Kidney epithelial cell (primary cell): ENCODE measurements at regions not wholly inside any gene's neighbourhood (a gene's known extent, or its start where the extent isn't known, plus 50 kb on each side); places are given as distances from the start of the nearest gene placed in this dataset.

Experiments used
- DNase-seq: peaks from one replicate; pipeline ENCODE4 v3.0.0-alpha.2; 2010; ENCODE audit warnings: low read depth
- H3K27me3 ChIP-seq: 2 replicates; pipeline ENCODE4 v1.6.0; 2011; ENCODE audit warnings: low read length; ENCODE audit not compliant: control insufficient read depth, insufficient read depth
- H3K36me3 ChIP-seq: 2 replicates; pipeline ENCODE4 v1.5.1; 2011; ENCODE audit warnings: low read length; ENCODE audit not compliant: control insufficient read depth, insufficient read depth
- H3K4me3 ChIP-seq: 2 replicates; pipeline ENCODE4 v1.5.1; 2011; ENCODE audit warnings: low read depth, mild to moderate bottlenecking, control low read depth, low read length
- CTCF ChIP-seq: IDR thresholded peaks from 2 replicates; pipeline ENCODE4 v1.5.1; 2011; ENCODE audit warnings: mild to moderate bottlenecking, moderate library complexity, low read length, control low read depth, inconsistent platforms; ENCODE audit not compliant: insufficient read depth, poor library complexity, severe bottlenecking

- no peak for TF ChIP-seq CTCF
- Histone ChIP-seq H3K36me3 (no peaks in the 10 kb centered on the region), H3K27me3 (no peaks in the 10 kb centered on the region), H3K4me3 (no peak overlapping the region)
- no peak for DNase-seq
These were observed 561.3 kb downstream of the FGF9 start for GRCh38 chr13:22232186-22232585.

DNA sequence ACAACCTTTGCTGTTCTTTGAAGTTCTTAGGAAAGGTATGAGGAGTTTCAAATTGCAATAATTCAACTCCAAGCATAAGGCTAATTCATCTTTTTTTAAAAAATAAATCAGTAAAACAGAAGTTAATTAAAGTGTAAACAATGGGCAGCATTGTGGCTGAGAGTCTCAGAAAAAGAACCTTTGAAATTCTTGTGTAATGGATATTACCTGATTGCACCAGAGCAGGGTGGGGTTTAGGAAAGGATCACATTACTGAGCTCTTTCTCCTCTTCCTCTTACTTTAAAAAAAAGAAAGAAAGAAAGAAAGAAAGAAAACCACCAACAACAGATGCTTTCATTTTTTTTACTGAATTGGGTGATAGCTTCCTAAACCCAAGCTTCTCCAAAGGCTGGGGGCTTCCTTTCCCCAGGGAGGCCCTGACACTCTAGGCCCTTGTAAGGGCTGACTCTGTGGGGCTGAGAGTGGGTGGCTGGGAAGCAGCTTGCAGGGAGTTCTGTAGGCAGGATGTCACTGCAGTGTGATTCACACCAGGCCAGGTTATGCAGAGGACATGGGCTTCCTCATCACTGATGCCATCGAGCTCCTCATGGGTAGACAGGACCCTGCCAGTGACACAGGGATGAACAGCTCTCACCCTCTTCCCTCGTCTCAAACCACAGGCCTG is 564.5 kb downstream of the FGF9 start:
- DNase-seq = no peak
- no peak overlapping the region for H3K4me3 ChIP-seq
- no peaks in the 10 kb centered on the region for H3K36me3 ChIP-seq
- TF ChIP-seq CTCF = no peak
- H3K27me3 ChIP-seq = no peaks in the 10 kb centered on the region

DNA sequence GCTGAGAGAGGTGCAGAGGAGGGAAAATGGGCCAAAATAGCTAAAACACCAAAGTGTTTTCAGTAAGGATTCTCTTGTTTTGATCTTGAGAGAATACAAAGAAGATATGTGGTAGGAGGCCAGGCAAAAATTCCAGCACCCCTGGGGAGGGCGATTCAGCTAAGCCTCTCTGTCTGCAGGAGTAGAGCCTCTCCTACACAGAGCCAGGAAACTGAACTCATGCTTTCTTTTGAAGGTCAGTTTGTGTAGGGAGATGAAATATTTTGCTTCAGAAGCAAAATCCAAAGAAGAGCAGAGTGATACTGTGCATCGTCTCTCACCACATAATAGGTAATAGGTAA is 565.0 kb downstream of the FGF9 start:
- TF ChIP-seq CTCF = no peak
- Histone ChIP-seq H3K4me3 (no peak overlapping the region), H3K27me3 (no peaks in the 10 kb centered on the region), H3K36me3 (no peaks in the 10 kb centered on the region)
- DNase-seq = no peak

DNA sequence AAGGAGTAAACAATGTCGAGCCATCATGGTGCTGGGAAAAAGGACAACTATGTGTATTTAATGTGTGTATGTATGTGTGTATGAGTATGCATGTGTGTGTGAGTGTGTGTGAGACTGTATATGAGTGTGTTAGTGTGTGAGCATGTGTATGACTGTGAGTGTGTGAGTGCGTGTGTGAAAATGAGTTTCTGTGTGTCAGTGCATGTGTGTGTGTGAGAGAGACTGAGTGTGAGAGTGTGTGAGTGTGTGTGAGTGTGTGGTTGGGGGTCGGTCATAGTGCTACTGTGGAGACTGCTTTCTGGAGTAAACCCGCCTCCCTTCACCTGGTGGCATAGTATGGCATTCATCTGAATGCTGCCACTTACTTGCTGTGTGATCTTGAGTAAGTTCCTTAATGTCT is 567.4 kb downstream of the FGF9 start:
- no peaks in the 10 kb centered on the region for H3K36me3 ChIP-seq
- H3K27me3 ChIP-seq = no peaks in the 10 kb centered on the region
- H3K4me3 ChIP-seq = no peak overlapping the region
- DNase-seq = no peak
- TF ChIP-seq CTCF = no peak

DNA sequence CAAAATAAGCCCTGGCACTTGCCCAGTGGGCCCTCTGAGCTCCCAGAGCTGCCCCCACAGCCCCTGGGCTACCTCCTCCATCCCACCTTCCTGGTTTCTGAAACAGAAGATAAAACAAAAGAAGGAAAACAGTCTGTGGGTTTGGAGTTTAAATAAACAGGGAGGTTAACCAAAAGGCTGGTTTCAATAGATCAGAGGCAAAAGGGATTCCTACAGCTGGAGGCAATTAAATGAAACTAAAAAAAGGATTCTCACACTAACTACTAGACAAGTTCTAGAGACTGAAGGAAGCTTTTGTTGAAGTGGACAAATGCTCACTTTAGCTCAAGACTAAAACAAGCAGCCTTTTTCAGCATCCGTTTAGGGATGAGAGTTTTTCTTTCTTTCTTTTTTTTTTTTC is 569.8 kb downstream of the FGF9 start:
- no peaks in the 10 kb centered on the region for H3K36me3 ChIP-seq
- no peak for TF ChIP-seq CTCF
- no peak for DNase-seq
- no peaks in the 10 kb centered on the region for H3K27me3 ChIP-seq
- no peak overlapping the region for H3K4me3 ChIP-seq

DNA sequence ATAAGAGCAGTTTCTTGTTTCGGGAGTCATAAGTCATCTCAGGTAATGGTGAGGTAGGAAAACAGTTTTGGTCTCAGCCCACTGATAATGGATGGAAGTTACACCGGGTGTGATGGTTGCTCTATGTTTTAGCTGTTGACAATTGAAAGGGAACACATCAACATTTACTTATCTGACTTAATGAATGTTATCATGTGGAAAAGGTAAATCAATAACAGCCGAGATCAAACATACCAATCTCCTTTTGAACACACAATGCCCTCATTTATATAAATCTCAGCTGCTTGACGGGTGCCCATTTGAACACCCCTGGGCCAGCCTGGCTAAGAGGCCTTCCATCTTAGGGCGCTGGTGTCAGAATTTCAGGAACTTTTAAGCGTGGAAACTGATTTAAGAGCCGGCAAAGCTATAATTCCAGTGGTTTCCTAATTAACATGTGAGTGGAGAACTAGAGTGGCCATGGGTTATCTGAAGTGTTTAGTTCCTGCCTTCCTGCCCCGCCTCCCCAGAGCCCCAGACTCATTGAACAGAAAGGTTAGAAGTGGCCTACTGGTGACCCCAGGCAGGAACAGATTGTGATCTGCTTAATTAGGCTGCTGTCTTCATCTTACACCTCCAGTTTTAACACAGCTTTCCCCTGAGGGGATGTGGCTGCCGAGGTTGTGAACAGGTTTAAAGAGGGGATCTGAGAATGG is 572.7 kb downstream of the FGF9 start:
- no peak for DNase-seq
- Histone ChIP-seq H3K4me3 (no peak overlapping the region), H3K36me3 (no peaks in the 10 kb centered on the region), H3K27me3 (no peaks in the 10 kb centered on the region)
- TF ChIP-seq CTCF = no peak
